ENCODE measurements at regions not wholly inside any gene's neighbourhood (a gene's known extent, or its start where the extent isn't known, plus 50 kb on each side); places are given as distances from the start of the nearest gene placed in this dataset.

DNA sequence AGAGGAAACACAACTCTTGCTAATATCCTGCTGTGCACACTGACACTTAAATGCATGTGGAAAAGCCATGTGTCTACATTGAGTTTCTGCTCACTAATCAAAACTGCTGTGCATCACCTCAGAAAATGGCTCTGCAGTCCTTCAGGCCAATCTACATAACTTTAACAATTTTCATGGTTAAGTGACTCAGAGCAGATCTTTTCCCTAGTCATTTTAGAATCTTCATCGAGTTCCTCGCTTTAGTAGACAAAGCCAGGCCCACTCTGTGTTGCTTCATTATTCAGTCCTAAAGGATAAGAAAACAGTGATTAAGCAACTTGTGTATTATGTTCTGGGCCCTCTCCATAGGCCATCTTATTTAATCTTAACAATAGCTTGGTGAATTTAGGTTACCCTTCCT is 250.0 kb downstream of the KCNC2 start:
- H3K4me3 ChIP-seq (replicated peaks; ENCODE audit: low read depth, low read length): no peak overlapping the region
- DNase-seq (ENCODE audit: extremely low read depth, low read depth): no peak
- TF ChIP-seq, protein P1, sequence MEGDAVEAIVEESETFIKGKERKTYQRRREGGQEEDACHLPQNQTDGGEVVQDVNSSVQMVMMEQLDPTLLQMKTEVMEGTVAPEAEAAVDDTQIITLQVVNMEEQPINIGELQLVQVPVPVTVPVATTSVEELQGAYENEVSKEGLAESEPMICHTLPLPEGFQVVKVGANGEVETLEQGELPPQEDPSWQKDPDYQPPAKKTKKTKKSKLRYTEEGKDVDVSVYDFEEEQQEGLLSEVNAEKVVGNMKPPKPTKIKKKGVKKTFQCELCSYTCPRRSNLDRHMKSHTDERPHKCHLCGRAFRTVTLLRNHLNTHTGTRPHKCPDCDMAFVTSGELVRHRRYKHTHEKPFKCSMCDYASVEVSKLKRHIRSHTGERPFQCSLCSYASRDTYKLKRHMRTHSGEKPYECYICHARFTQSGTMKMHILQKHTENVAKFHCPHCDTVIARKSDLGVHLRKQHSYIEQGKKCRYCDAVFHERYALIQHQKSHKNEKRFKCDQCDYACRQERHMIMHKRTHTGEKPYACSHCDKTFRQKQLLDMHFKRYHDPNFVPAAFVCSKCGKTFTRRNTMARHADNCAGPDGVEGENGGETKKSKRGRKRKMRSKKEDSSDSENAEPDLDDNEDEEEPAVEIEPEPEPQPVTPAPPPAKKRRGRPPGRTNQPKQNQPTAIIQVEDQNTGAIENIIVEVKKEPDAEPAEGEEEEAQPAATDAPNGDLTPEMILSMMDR (IDR thresholded peaks at IDR 0.05; ENCODE audit: low read depth, low read length, missing control alignments): no peak

DNA sequence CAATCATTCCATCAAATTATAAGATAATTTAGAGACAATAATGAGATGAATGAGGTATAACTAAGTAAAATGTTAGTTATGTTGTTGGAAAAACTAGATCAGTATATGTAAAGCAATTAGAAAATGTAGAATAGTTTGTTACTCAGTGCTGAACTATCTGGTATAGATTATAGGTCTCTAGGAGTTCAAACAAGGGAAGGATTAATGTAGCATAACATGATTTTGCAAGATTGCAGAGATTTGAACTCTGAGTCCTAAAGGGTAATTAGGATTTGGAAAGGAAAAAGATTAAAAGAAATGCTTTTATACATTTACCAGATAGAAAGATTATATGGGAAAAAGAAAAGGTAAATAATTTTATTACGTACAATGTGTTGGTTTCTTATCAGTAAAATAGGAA is 246.3 kb downstream of the KCNC2 start:
- TF ChIP-seq, protein P1 (IDR thresholded peaks at IDR 0.05; ENCODE audit: low read depth, low read length, missing control alignments): no peak
- DNase-seq (ENCODE audit: extremely low read depth, low read depth): no peak
- H3K4me3 ChIP-seq (replicated peaks; ENCODE audit: low read depth, low read length): no peak overlapping the region

DNA sequence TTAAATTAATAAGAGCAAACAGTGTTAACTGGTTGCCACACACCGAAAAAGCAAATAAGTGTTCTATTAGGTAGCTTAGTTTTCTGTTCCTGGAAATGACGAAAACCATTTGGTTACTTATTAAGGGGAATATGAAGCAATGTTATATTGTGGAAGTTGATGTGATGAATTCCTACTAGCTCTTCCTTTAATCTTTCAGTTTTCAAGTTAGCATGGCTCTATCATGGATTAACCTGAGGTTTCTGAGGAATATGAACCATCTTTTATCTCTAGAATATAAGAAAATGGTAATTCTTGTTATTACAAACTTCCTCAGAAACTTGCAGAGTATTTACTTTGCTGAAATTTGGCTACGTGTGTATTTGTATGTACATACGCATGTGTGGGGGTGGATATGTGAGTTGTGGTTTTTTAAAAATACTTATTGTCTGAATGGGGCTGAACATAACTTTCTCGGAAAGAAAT is 245.7 kb downstream of the KCNC2 start:
- H3K4me3 ChIP-seq (replicated peaks; ENCODE audit: low read depth, low read length): no peak overlapping the region
- no peak for DNase-seq (ENCODE audit: extremely low read depth, low read depth)
- TF ChIP-seq, protein P1 (IDR thresholded peaks at IDR 0.05; ENCODE audit: low read depth, low read length, missing control alignments): no peak

DNA sequence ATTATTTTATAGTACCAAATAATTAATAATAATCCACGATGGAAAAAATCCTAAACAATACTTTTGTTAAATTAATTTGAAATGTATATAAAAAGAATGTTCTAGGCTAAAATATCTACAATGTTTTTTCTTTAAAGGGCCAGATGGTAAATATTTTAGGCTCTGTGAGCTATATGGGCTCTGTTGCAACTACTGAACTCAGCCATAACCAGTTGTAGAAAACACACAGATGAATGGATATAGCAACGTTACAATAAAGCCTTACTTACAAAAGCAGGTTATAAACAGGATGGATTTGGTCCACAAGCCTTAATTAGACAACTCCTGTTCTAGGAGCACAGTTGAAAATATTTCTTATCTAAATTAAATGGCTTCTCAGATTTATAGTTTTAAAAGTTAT is 245.2 kb downstream of the KCNC2 start:
- DNase-seq (ENCODE audit: extremely low read depth, low read depth): no peak
- TF ChIP-seq, protein P1 (IDR thresholded peaks at IDR 0.05; ENCODE audit: low read depth, low read length, missing control alignments): no peak
- H3K4me3 ChIP-seq (replicated peaks; ENCODE audit: low read depth, low read length): no peak overlapping the region

DNA sequence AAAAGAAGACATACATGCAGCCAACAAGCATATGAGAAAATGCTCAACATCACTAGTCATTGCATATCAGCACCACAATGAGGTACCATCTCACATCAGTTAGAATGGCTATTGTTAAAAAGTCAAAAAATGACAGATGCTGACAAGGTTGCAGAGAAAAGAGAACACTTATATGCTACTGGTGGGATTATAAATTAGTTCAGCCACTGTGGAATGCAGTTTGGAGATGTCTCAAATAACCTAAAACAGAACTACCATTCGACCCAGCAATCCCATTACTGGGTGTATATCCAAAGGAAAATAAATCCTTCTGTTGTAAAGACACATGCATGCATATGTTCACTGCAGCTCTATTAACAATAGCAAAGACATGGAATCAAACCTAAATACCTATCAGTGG is 238.4 kb downstream of the KCNC2 start:
- no peak overlapping the region for H3K4me3 ChIP-seq (replicated peaks; ENCODE audit: low read depth, low read length)
- TF ChIP-seq, protein P1 (IDR thresholded peaks at IDR 0.05; ENCODE audit: low read depth, low read length, missing control alignments): no peak

DNA sequence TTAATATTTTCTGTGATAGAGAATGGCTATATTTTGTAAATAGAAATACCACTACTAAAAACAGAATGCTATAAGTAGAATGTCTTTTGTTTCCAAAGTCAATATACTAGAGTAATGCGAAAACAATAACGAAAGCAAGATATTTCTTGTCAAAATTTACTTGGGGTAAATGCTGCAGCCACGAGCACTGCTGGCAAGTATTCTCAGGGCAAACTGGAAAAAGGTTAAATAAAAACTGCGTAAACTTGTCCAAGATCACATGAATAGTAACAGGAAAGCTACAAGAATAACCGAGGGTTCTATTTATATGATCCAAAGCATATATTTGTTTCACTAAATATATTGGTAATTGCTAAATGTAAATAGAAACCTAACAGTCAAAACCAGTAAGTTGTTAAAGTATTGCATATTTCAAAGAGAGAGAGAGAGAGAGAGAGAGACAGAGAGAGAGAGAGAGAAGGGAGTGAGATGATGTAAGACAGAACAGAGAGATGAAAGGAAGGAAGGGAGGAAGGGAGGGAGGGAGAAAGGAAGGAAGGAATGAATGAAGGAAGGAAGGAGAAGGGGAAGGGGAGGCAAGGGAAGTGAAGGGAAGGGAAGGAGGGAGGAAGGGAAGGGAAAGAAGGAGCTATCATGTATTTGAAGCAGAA is 231.7 kb downstream of the KCNC2 start:
- no peak overlapping the region for H3K4me3 ChIP-seq (replicated peaks; ENCODE audit: low read depth, low read length)
- TF ChIP-seq, protein P1 (IDR thresholded peaks at IDR 0.05; ENCODE audit: low read depth, low read length, missing control alignments): no peak
- DNase-seq (ENCODE audit: extremely low read depth, low read depth): no peak

More for the DNA sequence above, 238.4 kb downstream of the KCNC2 start:
- DNase-seq (ENCODE audit: extremely low read depth, low read depth): no peak

DNA sequence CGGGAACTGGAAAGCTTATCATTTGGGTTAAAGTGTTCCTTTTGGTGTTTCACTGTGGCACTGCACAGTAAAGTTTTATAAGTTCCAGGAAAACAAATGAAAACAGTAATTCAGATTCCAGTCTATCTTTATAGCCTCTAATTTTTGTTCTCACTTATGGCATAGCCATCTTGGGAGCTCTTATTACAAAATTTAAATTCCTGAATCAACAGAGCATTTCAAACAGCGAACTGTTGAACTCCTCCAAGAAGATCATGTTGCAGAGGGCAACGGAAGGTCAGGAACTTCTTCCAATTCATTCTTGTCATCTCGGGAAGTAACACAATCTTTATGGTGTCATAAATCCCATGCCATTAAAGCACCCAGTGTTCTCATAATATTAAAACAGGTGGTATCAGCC is 229.1 kb downstream of the KCNC2 start:
- DNase-seq (ENCODE audit: extremely low read depth, low read depth): no peak
- TF ChIP-seq, protein P1 (IDR thresholded peaks at IDR 0.05; ENCODE audit: low read depth, low read length, missing control alignments): no peak

More for the DNA sequence above, 229.1 kb downstream of the KCNC2 start:
- H3K4me3 ChIP-seq (replicated peaks; ENCODE audit: low read depth, low read length): no peak overlapping the region
